NCI-H146 treated with DMSO at 0.1 percent for 48 hours (cell line): ENCODE measurements at regions not wholly inside any gene's neighbourhood (a gene's known extent, or its start where the extent isn't known, plus 50 kb on each side); places are given as distances from the start of the nearest gene placed in this dataset.

Experiments
- DNase-seq: peaks from one replicate; lab custom pipeline; 2025; ENCODE audit not compliant: unreplicated experiment; lab: John Stamatoyannopoulos, UW

DNA sequence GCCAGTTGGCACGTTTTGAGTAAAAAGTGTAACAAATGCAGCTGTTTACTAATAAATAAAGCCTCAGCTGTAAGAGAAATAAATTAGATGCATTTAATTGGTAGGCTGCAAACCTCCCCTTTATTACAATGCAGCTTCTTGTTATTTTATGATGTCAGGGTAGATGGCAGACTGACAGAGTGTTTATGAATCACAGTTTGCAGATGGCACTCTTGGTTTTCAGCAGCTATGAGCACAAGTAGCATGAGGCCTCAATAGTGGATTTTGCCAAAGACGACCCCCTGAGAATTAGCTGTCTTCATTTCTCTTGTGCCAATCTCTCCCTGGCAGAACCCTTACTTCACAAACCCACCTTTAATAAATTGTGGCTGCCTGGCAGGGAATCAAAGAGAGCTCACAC is 161.2 kb upstream of the C1orf87 start:
- DNase-seq = no peak

DNA sequence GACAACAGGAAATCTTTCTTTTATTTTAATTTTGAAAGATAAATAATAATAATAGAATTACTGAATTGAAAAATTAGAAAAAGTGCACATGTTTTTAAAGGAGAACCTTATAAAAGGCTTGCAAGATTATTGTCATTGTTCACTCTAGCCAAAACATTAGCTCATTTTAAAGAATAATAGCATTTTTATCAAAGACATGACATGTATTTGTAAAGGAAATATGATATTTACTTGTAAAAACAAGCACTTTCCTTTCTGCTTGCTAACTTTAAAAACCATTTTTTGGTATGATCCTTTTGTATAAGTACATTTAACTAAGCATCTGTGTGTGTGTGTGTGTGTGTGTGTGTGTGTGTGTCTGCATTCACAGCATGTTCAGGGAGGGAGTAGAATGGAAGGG is 156.3 kb upstream of the C1orf87 start:
- DNase-seq = no peak

DNA sequence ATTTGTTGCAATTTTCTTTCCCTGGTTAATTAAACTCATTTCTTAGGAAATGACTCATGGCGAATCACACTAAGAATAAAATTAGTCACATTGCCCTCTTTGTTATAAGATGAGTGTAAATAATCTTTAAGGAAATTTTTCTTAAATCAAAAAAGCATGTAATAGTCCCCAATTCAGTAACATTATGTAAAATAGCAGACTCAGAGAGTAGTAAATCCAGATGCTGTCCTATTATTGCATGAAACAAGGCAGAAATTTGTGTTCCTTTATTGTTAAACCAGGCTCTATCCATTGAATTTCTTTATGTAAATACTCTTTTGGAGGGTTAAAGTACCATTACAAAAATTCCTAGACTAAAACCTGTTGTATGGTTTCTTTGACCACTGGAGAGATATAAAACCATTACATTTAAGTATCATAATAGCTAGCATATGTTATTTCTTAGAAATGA is 154.5 kb upstream of the C1orf87 start:
- no peak for DNase-seq

DNA sequence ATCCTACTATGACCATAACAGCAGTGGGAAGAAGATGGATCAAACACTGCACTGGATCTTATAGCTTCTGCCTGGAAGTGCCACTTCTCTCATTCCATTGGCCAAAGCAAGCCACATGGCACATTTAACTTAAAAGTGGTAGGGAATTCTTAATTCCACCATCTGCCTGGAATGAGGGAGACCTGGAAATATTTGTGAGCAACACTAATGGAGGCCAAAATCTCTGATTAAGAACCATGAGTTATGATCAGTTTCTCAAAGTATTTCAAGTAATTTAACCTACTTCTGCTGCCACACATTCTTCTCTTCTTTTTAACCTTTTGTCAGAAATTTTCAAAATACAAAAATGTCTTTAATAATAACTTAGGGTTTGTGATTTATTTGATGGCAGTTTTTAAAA is 154.0 kb upstream of the C1orf87 start:
- no peak for DNase-seq

DNA sequence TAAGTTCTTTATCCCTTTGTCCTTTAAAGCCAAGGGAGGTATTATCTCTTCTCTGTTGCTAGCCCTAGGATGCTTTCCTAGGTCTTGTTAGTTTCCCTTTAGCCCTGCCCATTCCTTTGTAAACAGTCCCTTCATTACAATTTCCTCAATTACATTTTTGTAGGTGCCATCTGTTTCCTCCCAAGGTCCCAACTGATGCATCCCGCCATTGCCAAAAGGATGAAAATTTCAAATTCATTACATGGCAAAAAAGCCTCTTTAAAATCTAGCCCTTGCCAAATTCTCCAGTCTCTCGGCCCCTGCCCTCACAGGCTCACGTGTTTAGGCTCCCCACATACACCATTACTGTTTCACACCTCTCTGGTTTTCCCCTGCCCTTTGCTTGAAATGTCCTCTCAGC is 151.9 kb upstream of the C1orf87 start:
- DNase-seq = no peak

DNA sequence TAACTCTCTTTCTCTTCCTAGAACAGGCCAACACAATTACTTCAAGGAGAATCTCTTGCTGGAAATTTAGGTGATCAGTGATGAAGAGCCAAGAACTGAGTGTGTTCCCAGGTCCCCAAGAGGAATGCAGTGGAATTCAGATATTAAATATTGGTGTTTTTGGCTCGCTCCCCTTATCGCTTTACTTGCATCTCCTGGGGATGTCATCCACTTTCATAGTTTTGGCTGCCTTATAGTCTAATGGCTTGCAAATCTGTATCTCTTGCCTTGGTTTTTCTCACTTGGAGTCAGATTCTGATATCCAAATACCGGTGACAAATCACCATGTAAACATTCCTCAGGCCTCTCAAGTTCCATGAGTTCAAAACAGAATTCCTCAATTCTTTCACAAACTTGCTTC is 151.0 kb upstream of the C1orf87 start:
- DNase-seq = no peak

DNA sequence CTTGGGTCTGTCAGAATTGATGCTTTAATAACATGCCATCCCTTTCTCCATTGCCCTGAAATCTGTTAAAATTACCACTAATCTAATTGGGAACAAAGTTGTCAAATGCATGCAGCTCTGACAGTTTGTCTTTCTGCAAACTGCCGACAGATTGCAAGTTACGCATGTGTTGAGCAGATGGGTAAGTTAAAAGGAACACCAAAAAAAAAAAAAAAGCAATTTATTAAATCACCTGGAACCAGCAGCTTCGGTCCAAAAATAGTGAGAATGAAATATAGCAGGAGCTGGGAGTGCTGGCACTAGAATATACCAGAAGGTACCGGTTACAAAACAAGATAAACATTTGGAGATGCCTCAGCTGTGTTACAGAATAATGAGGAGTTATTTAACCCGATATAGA is 149.6 kb upstream of the C1orf87 start:
- no peak for DNase-seq

DNA sequence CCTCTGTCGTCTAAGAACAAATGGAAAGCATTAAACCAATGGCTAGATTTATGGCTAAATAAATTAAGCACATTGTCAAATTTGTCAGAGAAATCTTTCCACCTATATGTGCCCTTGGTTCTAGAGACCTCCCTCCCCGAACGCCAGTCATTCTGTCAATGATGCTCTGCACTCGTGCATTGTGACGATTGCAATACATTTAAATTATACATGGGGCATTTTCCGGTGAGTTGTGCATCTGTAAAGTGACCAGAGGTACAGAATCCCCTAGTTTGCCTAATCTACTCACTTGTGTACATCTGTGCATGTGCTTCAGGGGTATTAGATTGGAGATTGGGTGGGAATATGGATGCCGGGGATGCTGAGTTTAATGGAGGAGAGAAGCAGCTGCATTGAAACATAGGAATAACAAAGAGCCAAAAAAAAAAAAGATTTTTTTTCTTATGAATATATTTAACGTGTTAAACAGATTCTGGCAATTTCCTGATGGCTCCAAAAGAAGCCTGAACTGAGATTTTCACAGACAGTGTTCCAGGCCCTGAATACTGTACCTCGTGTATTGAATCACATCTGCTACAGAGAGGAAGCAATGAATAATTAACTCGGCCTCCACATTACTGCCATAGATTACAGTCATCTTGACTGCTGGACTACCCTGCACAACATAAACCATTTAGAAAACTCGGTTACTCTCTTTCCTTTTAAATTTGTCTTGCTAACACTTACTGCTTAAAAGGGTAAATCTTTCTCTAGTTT is 149.0 kb upstream of the C1orf87 start:
- no peak for DNase-seq

DNA sequence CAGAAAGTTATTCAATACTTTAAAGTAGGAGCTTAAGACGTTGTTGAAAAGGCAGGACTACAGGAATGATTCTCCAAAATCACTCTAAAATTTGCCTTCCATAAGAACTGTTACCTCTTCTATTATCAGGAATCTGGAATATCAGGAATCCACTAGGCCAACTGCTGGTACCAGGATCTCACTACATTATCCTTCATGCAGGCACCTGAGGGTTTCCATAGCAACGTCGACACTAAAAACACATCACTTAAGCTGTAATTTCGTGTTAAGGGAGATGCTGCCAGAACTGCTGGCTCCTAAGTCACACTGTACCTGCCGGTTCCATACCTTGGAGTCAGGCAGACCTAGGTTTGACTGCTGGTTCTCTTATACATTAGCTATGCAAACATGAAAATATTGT is 139.7 kb upstream of the C1orf87 start:
- no peak for DNase-seq

DNA sequence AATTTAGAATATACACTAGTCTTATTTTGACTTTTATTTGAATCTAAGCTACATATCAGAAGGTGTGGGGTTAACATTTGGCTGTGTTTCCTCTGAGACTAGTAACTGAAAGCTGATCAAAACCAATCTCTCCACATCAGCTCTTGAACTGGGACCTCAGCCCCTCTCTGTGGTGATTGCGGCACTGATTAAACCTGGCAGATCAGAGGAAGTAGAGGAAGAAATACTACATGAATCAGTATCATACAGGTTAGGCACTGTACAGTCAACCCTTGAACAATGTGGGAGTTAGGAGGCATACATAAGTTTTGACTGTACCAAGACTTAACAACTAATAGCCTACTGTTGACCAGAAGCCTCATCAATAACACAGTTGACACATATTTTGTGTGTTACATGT is 122.5 kb upstream of the C1orf87 start:
- no peak for DNase-seq

DNA sequence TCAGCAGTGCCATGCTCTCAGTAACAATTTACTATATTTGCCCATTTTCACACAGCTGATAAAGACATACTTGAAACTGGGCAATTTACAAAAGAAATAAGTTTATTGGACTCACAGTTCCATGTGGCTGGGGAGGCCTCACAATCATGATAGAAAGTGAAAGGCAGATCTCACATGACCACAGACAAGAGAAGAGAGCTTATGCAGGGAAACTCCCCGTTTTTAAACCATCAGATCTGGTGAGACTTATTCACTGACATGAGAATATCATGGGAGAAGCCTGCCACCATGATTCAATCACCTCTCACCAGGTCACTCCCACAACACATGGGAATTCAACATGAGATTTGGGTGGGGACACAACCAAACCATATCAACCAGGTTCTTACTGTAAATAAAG is 112.1 kb upstream of the C1orf87 start:
- DNase-seq = no peak

DNA sequence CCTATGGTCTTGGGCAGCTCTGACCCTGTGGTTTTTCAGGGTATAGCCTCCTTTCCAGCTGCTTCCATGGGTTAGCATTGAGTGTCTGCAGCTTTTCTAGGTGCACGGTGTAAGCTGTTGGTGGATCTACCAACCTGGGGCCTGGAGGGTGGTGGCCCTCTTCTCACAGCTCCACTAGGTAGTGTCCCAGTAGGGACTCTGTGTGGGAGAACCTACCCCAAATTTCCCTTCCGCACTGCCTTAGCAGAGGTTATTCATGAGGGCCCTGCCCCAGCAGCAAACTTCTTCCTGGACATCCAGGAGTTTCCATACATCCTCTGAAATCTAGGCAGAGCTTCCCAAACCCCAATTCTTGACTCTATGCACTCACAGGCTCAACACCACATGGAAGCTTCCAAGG is 111.0 kb upstream of the C1orf87 start:
- DNase-seq = no peak

DNA sequence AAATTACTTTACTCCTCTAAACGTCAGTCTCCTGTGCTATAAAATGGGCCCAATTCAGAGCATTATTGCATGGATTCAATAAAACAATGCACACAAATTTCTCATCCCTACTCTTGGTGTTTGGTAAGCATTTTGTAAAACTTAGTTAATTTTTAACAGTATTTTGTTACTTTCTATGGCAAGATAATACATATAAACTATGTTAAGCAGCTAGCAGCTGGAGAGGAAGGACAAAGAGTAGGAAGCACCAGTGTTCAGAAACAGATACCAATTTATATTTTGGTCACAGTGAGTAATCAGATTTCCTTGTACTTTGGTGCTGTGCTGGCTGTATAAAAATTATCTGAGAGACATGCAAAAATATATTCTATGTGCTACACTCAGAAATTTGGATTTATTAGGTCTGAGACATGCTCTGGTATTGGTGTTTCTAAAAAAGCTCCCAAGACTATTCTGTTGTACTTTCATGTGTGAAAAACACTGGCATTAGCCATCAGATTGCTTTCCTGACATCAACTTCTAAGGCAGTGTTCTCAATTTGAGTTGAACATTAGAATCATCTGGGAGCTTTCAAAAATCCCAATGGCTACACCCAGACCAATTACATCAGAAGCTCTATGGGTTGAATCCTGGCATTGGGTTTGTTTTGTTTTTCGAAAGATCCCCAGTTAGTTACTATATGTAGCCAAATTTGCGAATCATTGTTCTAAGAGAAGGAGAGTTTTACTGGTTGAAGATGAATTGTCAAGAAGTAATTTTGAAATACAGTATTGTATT is 100.3 kb upstream of the C1orf87 start:
- no peak for DNase-seq

DNA sequence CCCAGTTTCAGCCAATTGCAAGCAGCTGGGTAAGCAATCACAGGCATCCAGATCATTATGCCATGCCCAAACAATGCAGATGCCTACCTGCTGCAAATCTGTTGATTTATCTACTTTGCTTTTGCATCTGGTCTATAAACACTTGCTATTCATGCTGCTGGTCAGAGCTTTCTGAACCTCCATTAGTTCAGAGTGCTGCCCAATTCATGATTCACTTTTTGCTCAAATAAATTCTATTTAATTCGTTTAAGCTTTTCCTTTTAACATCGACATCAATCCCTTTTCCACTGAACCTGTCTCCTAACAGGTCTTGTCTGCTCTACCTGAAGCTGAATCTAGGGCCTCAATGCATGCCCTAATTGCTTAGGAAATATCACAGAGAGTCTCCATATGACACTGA is 99.4 kb upstream of the C1orf87 start:
- no peak for DNase-seq

DNA sequence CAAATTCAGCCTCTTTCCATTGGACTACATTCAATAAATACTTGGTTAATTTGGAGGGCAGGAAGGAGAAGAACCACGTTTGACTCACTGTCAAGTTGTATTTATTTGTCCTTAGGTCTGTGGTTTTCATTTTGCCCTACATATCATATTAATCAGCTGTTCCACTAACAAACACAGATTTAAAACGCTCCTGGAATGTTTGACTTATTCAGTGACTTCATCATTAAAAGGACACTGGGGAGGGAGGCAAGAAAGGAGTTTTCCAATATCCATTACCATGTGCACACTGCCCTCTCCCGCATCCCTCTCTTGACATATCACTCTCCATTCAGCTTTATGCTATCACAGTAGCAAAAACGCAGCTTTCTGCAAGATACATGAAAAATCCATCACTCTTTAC is 98.2 kb upstream of the C1orf87 start:
- DNase-seq = no peak

DNA sequence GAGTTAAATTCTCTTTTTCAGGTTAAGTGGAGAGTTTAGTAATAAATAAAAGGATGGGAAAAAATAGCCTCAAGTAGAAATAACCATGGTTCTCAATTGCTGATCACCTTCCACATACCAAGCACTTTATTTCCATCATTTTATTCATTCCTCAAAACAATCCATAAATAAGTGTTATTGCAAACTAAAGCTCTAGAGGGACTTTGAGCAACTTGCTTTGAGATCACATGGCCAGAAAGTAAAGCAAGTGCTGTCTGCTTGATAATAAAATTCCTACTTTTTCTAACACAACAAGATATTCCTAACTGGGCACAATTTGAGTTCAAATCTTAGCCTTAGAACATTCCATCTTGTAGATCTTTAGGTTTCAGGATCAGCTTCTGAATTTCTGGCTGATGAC is 97.1 kb upstream of the C1orf87 start:
- DNase-seq = no peak

DNA sequence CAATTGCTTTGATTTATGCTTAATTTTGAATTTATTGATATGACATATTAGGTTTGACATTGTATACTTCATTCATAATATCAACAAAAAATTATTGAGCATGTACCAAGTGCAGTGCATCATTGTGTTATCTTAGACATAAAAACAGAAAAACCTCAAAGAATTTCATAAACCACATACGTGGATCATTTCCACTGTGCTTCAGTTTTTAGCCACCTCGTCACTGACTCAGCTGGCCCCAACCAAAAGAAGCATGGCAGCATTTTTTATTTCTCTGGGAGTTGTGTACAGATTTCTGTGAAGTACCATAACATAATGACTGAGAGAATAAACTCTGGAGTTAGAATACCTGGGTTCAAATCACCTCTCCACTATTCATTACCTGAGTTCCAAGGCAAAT is 95.6 kb upstream of the C1orf87 start:
- DNase-seq = no peak

DNA sequence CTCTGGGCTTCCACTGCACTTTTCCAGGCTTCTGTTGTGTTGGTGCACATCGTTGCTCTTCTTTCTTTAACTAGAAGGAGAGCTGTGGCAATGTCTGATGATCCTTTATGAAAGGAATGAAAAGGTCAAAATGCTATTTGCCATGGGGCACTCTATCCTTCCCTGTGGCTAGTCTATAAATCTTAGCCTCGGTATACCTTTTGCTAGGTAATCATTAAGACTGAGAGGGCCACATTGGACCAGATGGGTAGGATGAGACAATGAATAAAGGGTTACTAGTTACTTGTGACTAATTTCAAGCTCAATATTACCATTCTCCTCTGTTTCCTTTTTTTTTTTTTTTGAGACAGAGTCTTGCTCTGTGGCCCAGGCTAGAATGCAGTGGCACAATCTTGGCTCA is 89.4 kb upstream of the C1orf87 start:
- no peak for DNase-seq

DNA sequence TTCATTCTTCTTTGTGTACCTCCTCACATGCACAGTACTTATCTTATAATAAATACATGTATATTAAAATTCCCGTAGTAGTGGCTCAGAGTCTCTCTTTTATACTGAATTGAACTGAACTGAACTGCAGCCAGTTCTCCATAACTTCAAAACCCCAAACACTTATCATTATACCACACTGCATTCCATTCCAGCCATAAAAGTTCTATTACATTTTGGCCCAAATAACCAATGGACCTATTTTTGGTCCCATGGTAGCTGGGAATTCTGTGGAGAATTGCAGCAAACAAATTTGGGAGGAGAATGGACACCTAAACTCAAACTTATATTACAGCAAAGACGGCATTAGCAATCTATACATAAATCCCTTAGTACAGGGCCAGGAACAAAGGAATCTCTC is 86.6 kb upstream of the C1orf87 start:
- no peak for DNase-seq

DNA sequence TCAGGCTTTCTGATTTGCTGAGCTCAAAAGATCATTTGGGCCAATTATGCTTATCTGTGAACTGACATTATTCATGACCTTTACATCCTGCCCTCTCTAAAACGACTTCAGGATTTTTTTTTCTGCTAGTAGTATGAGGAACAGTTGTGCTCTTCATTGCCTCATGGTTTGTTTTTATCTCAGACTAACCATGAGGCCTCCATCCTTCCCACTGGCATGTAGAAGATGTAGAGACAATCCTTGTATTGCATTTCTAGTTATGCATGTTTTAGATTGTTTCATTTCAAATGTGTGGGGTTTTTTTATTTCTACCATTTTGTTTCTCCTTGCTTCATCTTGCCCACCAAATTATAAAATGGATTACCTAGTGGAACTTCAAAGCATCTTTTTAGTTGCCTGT is 82.8 kb upstream of the C1orf87 start:
- DNase-seq = no peak

DNA sequence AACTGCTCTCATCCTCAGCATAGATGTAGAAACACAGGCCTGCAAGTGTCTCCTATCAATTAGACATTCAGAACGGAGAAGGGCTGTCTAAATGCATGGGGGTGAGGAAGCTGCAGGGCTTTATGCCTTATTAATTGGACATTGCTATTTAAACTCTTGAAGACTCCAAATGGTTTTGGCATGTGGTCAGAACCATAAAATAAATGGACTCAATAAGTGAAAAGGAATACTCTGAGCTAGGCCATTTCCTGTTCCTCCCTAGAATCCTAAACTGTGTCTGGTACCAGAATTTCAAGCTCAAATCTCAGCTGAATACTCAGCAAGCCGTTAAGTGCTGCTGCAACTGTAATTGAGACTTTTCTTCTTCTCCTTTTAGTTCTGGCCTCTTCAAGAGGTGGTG is 80.4 kb upstream of the C1orf87 start:
- DNase-seq = no peak

DNA sequence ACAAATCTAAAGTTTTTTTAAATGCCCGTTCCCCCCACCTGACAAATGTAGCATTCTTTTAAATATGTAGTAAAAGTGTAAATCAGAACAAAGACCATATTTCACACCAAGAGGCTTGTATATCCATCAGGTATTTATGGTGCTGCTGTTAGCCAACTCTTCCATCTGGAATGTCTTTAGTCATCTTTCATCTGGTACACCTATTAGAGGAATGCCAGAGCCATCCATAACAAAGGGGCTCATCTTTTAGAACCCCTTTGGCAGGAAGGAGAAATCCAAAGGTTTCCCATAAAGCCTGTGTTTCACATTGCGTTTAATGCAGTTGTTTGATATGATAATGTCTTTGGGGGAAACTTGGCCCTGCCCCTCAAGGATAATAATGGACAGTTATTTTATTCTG is 79.3 kb upstream of the C1orf87 start:
- DNase-seq = no peak

DNA sequence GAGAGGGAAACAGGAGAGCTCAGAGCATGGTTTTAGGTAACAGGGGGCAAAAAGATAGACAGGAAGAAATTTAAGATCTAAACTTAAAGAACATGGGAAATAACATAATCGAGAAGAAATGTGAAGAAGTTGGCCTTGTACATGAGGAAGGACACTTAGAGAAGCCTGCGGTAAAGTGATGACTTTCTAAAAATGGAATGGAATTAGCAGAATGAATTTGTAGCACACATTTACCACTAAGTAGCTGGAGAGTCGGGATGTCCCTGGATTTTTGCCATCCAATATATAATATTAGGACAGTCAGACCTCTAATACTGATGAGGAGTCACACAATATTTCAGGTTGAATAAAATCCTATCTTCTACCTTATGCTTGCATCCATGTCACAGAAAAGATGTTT is 77.7 kb upstream of the C1orf87 start:
- DNase-seq = no peak
